Stomach (tissue), 8 donors: ENCODE measurements at regions not wholly inside any gene's neighbourhood (a gene's known extent, or its start where the extent isn't known, plus 50 kb on each side); places are given as distances from the start of the nearest gene placed in this dataset.
A peak's percentile ranks its signal among the peaks of the same experiment; 100 is the strongest.

Source experiments
- DNase-seq, 2 donors: peaks; one replicate each; pipeline versions ENCODE4 v3.0.0 to v3.0.0-alpha.2; 2013 to 2019
- H3K27ac ChIP-seq, 5 donors: fragments of 200-600 bp in 4 of 5; sonication (generic) in 4 of 5; one replicate each; pipeline ENCODE4 v1.5.1; 2013 to 2019; ENCODE audit warnings: mild to moderate bottlenecking in 1 of 5, moderate library complexity in 1 of 5
- H3K27me3 ChIP-seq, 3 donors: fragments of 200-600 bp; sonication (generic); one replicate each; pipeline ENCODE4 v1.5.1; 2017 to 2019; ENCODE audit warnings: mixed run types in 1 of 3
- H3K36me3 ChIP-seq, 4 donors: fragments of 200-600 bp; sonication (generic); 1 replicate in 3 of 4; 2 replicates in 1 of 4; pipeline ENCODE4 v1.5.1; 2016 to 2019
- H3K4me1 ChIP-seq, 4 donors: fragments of 200-600 bp; sonication (generic); one replicate each; pipeline ENCODE4 v1.5.1; 2016 to 2019
- H3K4me3 ChIP-seq, 4 donors: fragments of 200-600 bp; sonication (generic) in 3 of 4; one replicate each; pipeline ENCODE4 v1.5.1; 2016 to 2019; ENCODE audit warnings: mild to moderate bottlenecking in 1 of 4
- H3K9me3 ChIP-seq, 4 donors: fragments of 200-600 bp; sonication (generic); one replicate each; pipeline ENCODE4 v1.5.1; 2016 to 2019
- CTCF ChIP-seq, 7 experiments: fragments of 450-650 bp in 4 of 7; fragments of 200-600 bp in 3 of 7; sonication (generic) in 3 of 7; IDR thresholded peaks; one replicate each; pipeline ENCODE4 v1.5.1; 2016 to 2019; ENCODE audit warnings: antibody characterized with exemption in 7 of 7, control low read depth in 2 of 7, mild to moderate bottlenecking in 1 of 7
- EP300 ChIP-seq: sonication (generic); formaldehyde crosslinking; IDR thresholded peaks from one replicate; pipeline ENCODE4 v1.6.1; 2017; ENCODE audit warnings: antibody characterized with exemption
- POLR2A ChIP-seq, 4 donors: fragments of 450-650 bp; IDR thresholded peaks; one replicate each; pipeline ENCODE4 v1.6.1; 2016; ENCODE audit warnings: antibody characterized with exemption in 4 of 4, control low read depth in 2 of 4, mild to moderate bottlenecking in 1 of 4, moderate library complexity in 1 of 4
- POLR2AphosphoS5 ChIP-seq, 3 donors: sonication (generic); formaldehyde crosslinking; IDR thresholded peaks; one replicate each; pipeline ENCODE4 v1.6.1; 2016; ENCODE audit warnings: antibody characterized with exemption in 3 of 3
- WGBS, 5 donors: extraction: QIAGEN DNeasy Blood & Tissue Kit in 3 of 5; methylation state at CpG; one replicate each; pipeline versions ENCODE4 v1.1.5 to v1.1.7; 2013 to 2018; 5-methylcytosine and 5-hydroxymethylcytosine counted together
- intact Hi-C: fragments of 100-400 bp; cut with DNase I; formaldehyde crosslinking; loops from one replicate; pipeline ENCODE4 v1.15.1; 2023; ENCODE audit warnings: low total_unique reads
- donor health status: healthy with polysubstance abuse.
- donor health status: Bipolar disorder and iron deficiency.
- donor health status: healthy.

GRCh38 chr11:28628412-28628811 is 520.2 kb downstream of the METTL15 start:
- no peak overlapping the region for H3K27ac ChIP-seq
- TF ChIP-seq POLR2AphosphoS5 (IDR thresholded peaks at IDR 0.05): no peak
- no peak for TF ChIP-seq EP300
- TF ChIP-seq POLR2A (IDR thresholded peaks at IDR 0.05): no peak
- TF ChIP-seq CTCF (IDR thresholded peaks at IDR 0.05): no peak
- WGBS, 5 donors: 75 to 82% (median 80%) methylated on average over 4 of the region's 4 CpGs
- no peaks in the 10 kb centered on the region for H3K9me3 ChIP-seq
- H3K36me3 ChIP-seq: no peaks in the 10 kb centered on the region
- intact Hi-C loops: no loop called here
- no peaks in the 10 kb centered on the region for H3K27me3 ChIP-seq
- no peak overlapping the region for H3K4me3 ChIP-seq
- no peak for DNase-seq
- no peaks in the 10 kb centered on the region for H3K4me1 ChIP-seq

GRCh38 chr11:28627690-28628255 is 519.6 kb downstream of the METTL15 start:
- Histone ChIP-seq H3K4me3 (no peak overlapping the region), H3K4me1 (no peaks in the 10 kb centered on the region), H3K36me3 (no peaks in the 10 kb centered on the region), H3K27ac (no peak overlapping the region), H3K9me3 (no peaks in the 10 kb centered on the region), H3K27me3 (no peaks in the 10 kb centered on the region)
- intact Hi-C loops: no loop called here
- 59 to 88% (median 78%) methylated on average over 1 of the region's 1 CpG for WGBS, 5 donors
- no peak for DNase-seq
- TF ChIP-seq POLR2A (IDR thresholded peaks at IDR 0.05) (no peak), POLR2AphosphoS5 (IDR thresholded peaks at IDR 0.05) (no peak), CTCF (IDR thresholded peaks at IDR 0.05) (no peak), EP300 (no peak)

GRCh38 chr11:28625532-28625931 is 517.3 kb downstream of the METTL15 start:
- no peak for TF ChIP-seq POLR2A (IDR thresholded peaks at IDR 0.05)
- TF ChIP-seq POLR2AphosphoS5 (IDR thresholded peaks at IDR 0.05): no peak
- TF ChIP-seq CTCF (IDR thresholded peaks at IDR 0.05): no peak
- TF ChIP-seq EP300: no peak

GRCh38 chr11:28621753-28622152 is 513.6 kb downstream of the METTL15 start:
- Histone ChIP-seq H3K27me3 (no peaks in the 10 kb centered on the region), H3K4me1 (no peaks in the 10 kb centered on the region), H3K27ac (no peak overlapping the region), H3K4me3 (peak overlapping the region in 1 of 4 donors; percentile 30), H3K9me3 (no peaks in the 10 kb centered on the region), H3K36me3 (no peaks in the 10 kb centered on the region)
- intact Hi-C loops: no loop called here
- no peak for TF ChIP-seq EP300
- no peak for TF ChIP-seq CTCF (IDR thresholded peaks at IDR 0.05)
- TF ChIP-seq POLR2AphosphoS5 (IDR thresholded peaks at IDR 0.05): no peak
- TF ChIP-seq POLR2A (IDR thresholded peaks at IDR 0.05): no peak
- whole genome bisulfite sequencing, 5 donors: 54 to 74% (median 59%) methylated on average over 8 of the region's 8 CpGs
- DNase-seq: peak; percentile 41 to 43

More at GRCh38 chr11:28625532-28625931, 517.3 kb downstream of the METTL15 start:
- no peak overlapping the region for H3K27ac ChIP-seq
- H3K4me1 ChIP-seq: no peaks in the 10 kb centered on the region
- no peaks in the 10 kb centered on the region for H3K27me3 ChIP-seq
- no peak for DNase-seq
- intact Hi-C loops: no loop called here
- H3K36me3 ChIP-seq: no peaks in the 10 kb centered on the region
- H3K4me3 ChIP-seq: no peak overlapping the region
- no peaks in the 10 kb centered on the region for H3K9me3 ChIP-seq
